LNCAP (cell line): ENCODE measurements at regions not wholly inside any gene's neighbourhood (a gene's known extent, or its start where the extent isn't known, plus 50 kb on each side); places are given as distances from the start of the nearest gene placed in this dataset.

Source experiments
- TF ChIP-seq, protein P1 (sequence below): fragments of 450-650 bp; IDR thresholded peaks from 2 replicates; pipeline ENCODE4 v1.5.1; 2017; ENCODE audit warnings: mild to moderate bottlenecking

DNA sequence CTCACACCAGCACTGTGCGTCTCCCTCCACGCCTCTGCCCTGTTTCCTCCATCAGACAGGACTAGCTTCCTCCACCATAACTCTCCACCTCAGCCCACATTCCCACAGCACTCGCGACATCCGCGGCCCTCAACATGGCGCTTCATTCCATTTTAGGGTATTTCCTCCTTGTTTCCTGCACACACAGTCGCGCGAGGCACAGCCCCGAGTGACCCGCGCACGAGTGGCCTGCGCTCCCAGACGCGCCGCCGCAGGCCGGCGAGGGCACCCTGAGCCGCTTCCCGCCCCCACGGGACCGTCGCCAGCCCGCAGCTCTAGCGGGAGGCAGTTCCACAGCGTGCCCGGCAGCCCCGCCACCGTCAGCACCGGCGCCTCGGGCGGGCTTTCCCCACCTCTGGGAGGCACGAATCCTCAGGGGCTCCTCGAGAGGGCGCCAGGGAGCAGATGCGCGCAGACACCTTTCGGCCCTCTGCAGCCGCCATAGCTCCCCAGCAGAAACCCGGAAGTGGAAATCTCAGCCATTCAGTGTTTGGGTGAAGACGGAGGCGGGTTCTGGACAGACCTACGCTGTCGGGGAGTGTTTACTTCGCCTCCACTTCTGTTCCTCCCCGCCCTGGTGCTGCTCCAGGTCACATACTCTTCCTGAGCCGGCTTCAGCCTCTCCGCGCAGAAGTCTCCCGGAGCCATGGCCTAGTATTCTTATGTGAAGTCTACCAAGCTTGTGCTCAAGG lies 136.6 kb downstream of the FOXD4L6 start:
- TF ChIP-seq, protein P1, sequence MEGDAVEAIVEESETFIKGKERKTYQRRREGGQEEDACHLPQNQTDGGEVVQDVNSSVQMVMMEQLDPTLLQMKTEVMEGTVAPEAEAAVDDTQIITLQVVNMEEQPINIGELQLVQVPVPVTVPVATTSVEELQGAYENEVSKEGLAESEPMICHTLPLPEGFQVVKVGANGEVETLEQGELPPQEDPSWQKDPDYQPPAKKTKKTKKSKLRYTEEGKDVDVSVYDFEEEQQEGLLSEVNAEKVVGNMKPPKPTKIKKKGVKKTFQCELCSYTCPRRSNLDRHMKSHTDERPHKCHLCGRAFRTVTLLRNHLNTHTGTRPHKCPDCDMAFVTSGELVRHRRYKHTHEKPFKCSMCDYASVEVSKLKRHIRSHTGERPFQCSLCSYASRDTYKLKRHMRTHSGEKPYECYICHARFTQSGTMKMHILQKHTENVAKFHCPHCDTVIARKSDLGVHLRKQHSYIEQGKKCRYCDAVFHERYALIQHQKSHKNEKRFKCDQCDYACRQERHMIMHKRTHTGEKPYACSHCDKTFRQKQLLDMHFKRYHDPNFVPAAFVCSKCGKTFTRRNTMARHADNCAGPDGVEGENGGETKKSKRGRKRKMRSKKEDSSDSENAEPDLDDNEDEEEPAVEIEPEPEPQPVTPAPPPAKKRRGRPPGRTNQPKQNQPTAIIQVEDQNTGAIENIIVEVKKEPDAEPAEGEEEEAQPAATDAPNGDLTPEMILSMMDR, result peak; percentile 74

DNA sequence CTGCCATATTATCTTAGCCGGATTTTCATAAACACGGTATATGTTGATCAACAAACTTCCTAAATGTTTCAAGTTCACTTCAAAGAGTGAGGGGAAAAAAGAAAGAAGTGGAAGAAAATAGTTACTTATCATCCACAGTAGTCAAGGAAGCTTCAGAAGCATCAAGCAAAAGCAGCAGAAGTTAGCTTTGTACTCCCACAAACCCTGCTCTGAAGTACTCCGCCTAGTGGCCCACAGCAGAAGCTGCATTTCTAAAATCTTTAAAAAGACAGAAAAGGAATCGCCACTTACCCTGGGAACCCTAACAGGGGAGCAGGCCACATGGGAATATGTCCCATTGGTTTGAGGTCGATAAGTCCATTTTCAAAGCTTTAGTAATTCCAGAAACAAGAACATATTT lies 158.1 kb downstream of the FOXD4L6 start:
- TF ChIP-seq, protein P1, result peak; percentile 26; the same call in 1 of the 2 replicates

DNA sequence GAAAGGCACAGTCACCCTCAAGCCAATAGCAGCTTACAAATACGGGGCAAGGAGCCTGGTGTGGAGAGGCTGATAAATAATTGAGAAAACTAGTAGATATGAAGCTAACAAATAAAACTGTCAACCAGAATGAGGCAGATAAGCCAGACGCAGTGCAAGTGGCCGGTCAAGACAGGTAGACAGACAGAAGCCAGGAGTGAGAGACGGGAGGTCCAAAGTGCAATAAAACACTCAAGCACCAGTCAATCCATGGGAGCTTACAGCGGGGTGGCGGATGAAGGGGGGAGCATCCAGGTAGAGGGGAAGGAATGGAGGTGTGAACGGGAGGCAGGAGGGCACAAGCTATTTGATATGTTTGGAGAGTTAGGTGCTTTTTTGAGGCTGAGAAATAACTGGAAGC lies 193.1 kb downstream of the FOXD4L6 start:
- TF ChIP-seq, protein P1, result no peak

DNA sequence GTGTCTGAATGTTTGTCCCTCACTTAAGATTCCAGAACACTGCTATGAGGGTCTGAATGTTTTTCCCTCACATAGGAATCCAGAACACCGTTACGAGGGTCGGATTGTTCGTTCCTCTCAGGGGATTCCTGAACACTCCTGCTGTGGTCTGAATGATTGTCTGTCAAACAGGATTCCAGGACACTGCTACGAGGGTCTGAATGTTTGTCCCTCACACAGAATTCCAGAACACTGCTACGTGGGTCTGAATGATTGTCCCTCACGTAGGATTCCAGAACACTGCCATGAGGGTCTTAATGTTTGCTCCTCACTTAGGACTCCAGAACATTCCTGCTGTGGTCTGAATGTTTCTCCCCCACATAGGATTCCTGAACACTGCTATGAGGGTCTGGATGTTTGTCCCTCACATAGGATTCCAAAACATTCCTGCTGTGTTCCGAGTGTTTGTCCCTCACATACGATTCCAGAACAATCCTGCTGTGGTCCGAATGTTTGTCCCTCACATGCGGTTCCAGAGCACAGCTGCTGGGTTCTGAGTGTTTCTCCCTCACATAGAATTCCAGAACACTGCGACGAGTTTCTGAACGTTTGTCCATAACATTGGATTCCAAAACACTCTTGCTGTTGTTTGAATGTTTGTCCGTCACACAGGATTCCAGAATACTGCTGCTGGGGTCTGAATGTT lies 199.5 kb downstream of the FOXD4L6 start:
- TF ChIP-seq, protein P1, result no peak

DNA sequence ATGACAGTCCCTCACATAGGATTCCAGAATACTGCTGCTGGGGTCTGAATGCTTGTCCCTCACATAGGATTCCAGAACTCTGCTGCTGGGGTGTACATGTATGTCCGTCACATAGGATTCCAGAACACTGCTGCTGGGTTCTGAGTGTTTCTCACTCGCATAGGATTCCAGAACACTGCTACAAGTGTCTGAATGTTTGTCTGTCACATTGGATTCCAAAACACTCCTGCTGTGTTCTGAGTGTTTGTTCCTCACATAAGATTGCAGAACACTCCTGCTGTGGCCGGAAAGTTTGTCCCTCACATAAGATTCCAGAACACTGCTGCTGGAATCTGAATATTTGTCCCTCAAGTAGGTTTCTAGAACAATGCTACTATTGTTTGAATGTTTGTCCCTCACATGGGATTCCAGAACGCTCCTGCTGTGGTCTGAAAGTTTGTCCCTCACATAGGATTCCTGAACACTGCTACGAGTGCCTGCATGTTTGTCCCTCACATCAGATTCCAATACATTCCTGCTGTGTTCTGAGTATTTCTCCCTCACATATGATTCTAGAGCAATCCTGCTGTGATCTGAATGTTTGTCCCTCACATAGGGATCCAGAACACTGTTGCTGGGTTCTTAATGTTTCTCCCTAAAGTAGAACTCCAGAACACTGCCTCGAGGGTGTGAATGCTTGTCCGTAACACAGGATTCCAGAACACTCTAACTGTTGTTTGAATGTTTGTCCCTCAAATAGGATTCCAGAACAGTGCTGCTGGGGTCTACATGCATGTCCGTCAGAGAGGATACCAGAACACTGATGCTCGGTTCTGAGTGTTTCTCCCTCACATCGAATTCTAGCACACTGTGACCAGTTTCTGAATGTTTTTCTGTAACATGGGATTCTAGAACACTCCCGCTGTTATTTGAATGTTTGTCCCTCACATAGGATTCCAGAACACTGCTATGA lies 200.4 kb downstream of the FOXD4L6 start:
- TF ChIP-seq, protein P1, result no peak

DNA sequence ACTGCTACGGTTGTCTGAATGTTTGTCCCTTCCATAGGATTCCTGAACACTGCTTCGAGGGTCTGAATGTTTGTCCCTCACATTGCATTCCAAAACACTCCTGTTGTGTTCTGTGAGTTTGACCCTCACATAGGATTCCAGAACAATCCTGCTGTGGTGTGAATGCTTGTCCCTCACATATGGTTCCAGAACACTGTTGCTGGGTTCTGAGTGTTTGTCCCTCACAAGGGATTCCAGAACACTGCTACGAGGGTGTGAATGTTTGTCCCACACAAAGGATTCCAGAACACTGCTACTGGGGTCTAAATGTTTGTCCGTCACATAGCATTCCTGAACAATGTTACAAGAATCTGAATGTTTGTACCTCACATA lies 201.2 kb downstream of the FOXD4L6 start:
- TF ChIP-seq, protein P1, result no peak
